H9 (cell line): ENCODE measurements at regions not wholly inside any gene's neighbourhood (a gene's known extent, or its start where the extent isn't known, plus 50 kb on each side); places are given as distances from the start of the nearest gene placed in this dataset.

Experiments used
- DNase-seq: peaks from one replicate; pipeline ENCODE4 v3.0.0-alpha.2; 2017
- H2AFZ ChIP-seq: one replicate; pipeline ENCODE4 v1.6.1; 2013; ENCODE audit warnings: mild to moderate bottlenecking, low read length, control low read depth, moderate library complexity
- H2AK5ac ChIP-seq: 2 replicates; pipeline ENCODE4 v1.6.1; 2013; ENCODE audit warnings: low read length, control low read depth, mixed read lengths; ENCODE audit not compliant: insufficient read length
- H2BK120ac ChIP-seq: one replicate; pipeline ENCODE4 v1.6.1; 2013; ENCODE audit warnings: low read depth, mild to moderate bottlenecking, low read length, control low read depth, inconsistent platforms; ENCODE audit not compliant: poor library complexity, severe bottlenecking
- H2BK12ac ChIP-seq: 2 replicates; pipeline ENCODE4 v1.6.1; 2013; ENCODE audit warnings: low read length, control low read depth, mixed read lengths, low read depth; ENCODE audit not compliant: insufficient read length
- H2BK15ac ChIP-seq: 2 replicates; pipeline ENCODE4 v1.6.1; 2013; ENCODE audit warnings: low read depth, low read length, control low read depth
- H2BK20ac ChIP-seq: one replicate; pipeline ENCODE4 v1.6.1; 2013; ENCODE audit warnings: low read depth, mild to moderate bottlenecking, low read length, control low read depth, inconsistent platforms; ENCODE audit not compliant: poor library complexity, severe bottlenecking
- H2BK5ac ChIP-seq: 2 replicates; pipeline ENCODE4 v1.6.1; 2013; ENCODE audit warnings: low read length, control low read depth, mixed read lengths; ENCODE audit not compliant: insufficient read length
- H3K14ac ChIP-seq: 2 replicates; pipeline ENCODE4 v1.6.1; 2013; ENCODE audit warnings: low read length, control low read depth; ENCODE audit not compliant: insufficient read depth
- H3K18ac ChIP-seq: 2 replicates; pipeline ENCODE4 v1.6.1; 2013; ENCODE audit warnings: low read depth, mild to moderate bottlenecking, mixed read lengths, low read length, control low read depth; ENCODE audit not compliant: insufficient read length
- H3K23ac ChIP-seq: 2 replicates; pipeline ENCODE4 v1.6.1; 2013; ENCODE audit warnings: low read length, control low read depth, mixed read lengths, low read depth; ENCODE audit not compliant: insufficient read length
- H3K23me2 ChIP-seq: 2 replicates; pipeline ENCODE4 v1.6.1; 2013; ENCODE audit warnings: low read depth, mild to moderate bottlenecking, mixed read lengths, low read length, control low read depth; ENCODE audit not compliant: insufficient read length, poor library complexity, severe bottlenecking
- H3K27ac ChIP-seq: 2 replicates; pipeline ENCODE4 v1.5.1; 2013; ENCODE audit warnings: low read length, control low read depth, mixed read lengths, low read depth; ENCODE audit not compliant: insufficient read length
- H3K27me3 ChIP-seq: 2 replicates; pipeline ENCODE4 v1.6.1; 2013; ENCODE audit warnings: low read length, control low read depth, inconsistent platforms; ENCODE audit not compliant: insufficient read depth
- H3K4ac ChIP-seq: 2 replicates; pipeline ENCODE4 v1.6.1; 2013; ENCODE audit warnings: low read depth, mild to moderate bottlenecking, control low read depth, inconsistent platforms, low read length, moderate library complexity
- H3K4me1 ChIP-seq: 2 replicates; pipeline ENCODE4 v1.6.1; 2013; ENCODE audit warnings: low read length, control low read depth, inconsistent platforms; ENCODE audit not compliant: insufficient read depth
- H3K4me2 ChIP-seq: 2 replicates; pipeline ENCODE4 v1.6.1; 2013; ENCODE audit warnings: low read length, control low read depth, mixed read lengths; ENCODE audit not compliant: insufficient read length, insufficient read depth
- H3K56ac ChIP-seq: 2 replicates; pipeline ENCODE4 v1.6.1; 2013; ENCODE audit warnings: low read depth, mild to moderate bottlenecking, mixed read lengths, low read length, control low read depth; ENCODE audit not compliant: insufficient read length
- H3K79me1 ChIP-seq: 2 replicates; pipeline ENCODE4 v1.6.1; 2013; ENCODE audit warnings: low read depth, mild to moderate bottlenecking, moderate library complexity, low read length, control low read depth, inconsistent platforms; ENCODE audit not compliant: insufficient read depth, poor library complexity, severe bottlenecking
- H3K79me2 ChIP-seq: 2 replicates; pipeline ENCODE4 v1.6.1; 2013; ENCODE audit warnings: low read length, control low read depth, inconsistent platforms; ENCODE audit not compliant: insufficient read depth
- H3K9ac ChIP-seq: 2 replicates; pipeline ENCODE4 v1.6.1; 2013; ENCODE audit warnings: low read length, control low read depth, mixed read lengths; ENCODE audit not compliant: insufficient read length; ENCODE audit errors: extremely low read depth
- H3K9me3 ChIP-seq: one replicate; pipeline ENCODE4 v1.6.1; 2013; ENCODE audit warnings: low read depth, low read length, inconsistent platforms; ENCODE audit not compliant: control insufficient read depth
- H3T11ph ChIP-seq: one replicate; pipeline ENCODE4 v1.6.1; 2013; ENCODE audit warnings: mild to moderate bottlenecking, low read length, control low read depth, inconsistent platforms
- H4K20me1 ChIP-seq: one replicate; pipeline ENCODE4 v1.6.1; 2013; ENCODE audit not compliant: control insufficient read depth, insufficient read length, insufficient read depth
- H4K5ac ChIP-seq: 2 replicates; pipeline ENCODE4 v1.6.1; 2013; ENCODE audit warnings: low read depth, mild to moderate bottlenecking, mixed read lengths, low read length, control low read depth; ENCODE audit not compliant: insufficient read length
- H4K8ac ChIP-seq: replicated peaks from 2 replicates; pipeline ENCODE4 v1.6.1; 2013; ENCODE audit warnings: low read length, control low read depth, mixed read lengths, low read depth; ENCODE audit not compliant: insufficient read length
- H4K91ac ChIP-seq: 2 replicates; pipeline ENCODE4 v1.6.1; 2013; ENCODE audit warnings: low read depth, mild to moderate bottlenecking, moderate library complexity, mixed read lengths, low read length, control low read depth; ENCODE audit not compliant: insufficient read length
- H3K27ac Mint-ChIP-seq, 3 experiments: 2 replicates in 2 of 3; 3 replicates in 1 of 3; pipeline ENCODE4 v1.8.0; 2020 to 2021; ENCODE audit warnings: mixed read lengths in 3 of 3, mild to moderate bottlenecking in 1 of 3, moderate library complexity in 1 of 3
- H3K27me3 Mint-ChIP-seq: 2 replicates; pipeline ENCODE4 v1.8.0; 2021; ENCODE audit warnings: low read depth, mild to moderate bottlenecking, moderate library complexity, mixed read lengths
- H3K36me3 Mint-ChIP-seq, 3 experiments: 2 replicates in 2 of 3; 3 replicates in 1 of 3; pipeline ENCODE4 v1.8.0; 2020 to 2021; ENCODE audit warnings: low read depth in 3 of 3, mixed read lengths in 3 of 3; ENCODE audit not compliant: insufficient read depth in 1 of 3
- H3K4me1 Mint-ChIP-seq, 2 experiments: 2 replicates each; pipeline ENCODE4 v1.8.0; 2020; ENCODE audit warnings: mixed read lengths in 2 of 2
- H3K4me3 Mint-ChIP-seq, 2 experiments: 2 replicates in 1 of 2; 3 replicates in 1 of 2; pipeline ENCODE4 v1.8.0; 2020 to 2021; ENCODE audit warnings: mild to moderate bottlenecking in 2 of 2, mixed read lengths in 2 of 2, moderate library complexity in 1 of 2
- H3K9me3 Mint-ChIP-seq, 2 experiments: 2 replicates in 1 of 2; 3 replicates in 1 of 2; pipeline ENCODE4 v1.8.0; 2020; ENCODE audit warnings: mild to moderate bottlenecking in 2 of 2, mixed read lengths in 2 of 2, moderate library complexity in 1 of 2
- CTCF ChIP-seq: fragments of 200-600 bp; sonication (generic); conservative IDR thresholded peaks from 3 replicates; pipeline ENCODE4 v1.8.0; 2021; ENCODE audit warnings: antibody characterized with exemption, mild to moderate bottlenecking
- WGBS: extraction: QIAGEN DNeasy Blood & Tissue Kit; methylation state at CpG from one replicate; pipeline ENCODE4 v1.1.7; 2013; ENCODE audit warnings: missing lambda C conversion rate, low lambda C conversion rate, mixed read lengths; ENCODE audit not compliant: insufficient read length; ENCODE audit errors: extremely low coverage; 5-methylcytosine and 5-hydroxymethylcytosine counted together

GRCh38 chr1:98057236-98057910, 136.5 kb upstream of the DPYD start:
- Histone ChIP-seq H2AK5ac (no peak overlapping the region), H3K23me2 (peaks cover 10% of the 10 kb centered on the region), H4K20me1 (no peaks in the 10 kb centered on the region), H2AFZ (no peak overlapping the region), H4K91ac (no peak overlapping the region), H2BK5ac (no peak overlapping the region), H3K4me2 (no peak overlapping the region), H2BK15ac (no peak overlapping the region), H3K4ac (no peak overlapping the region), H3K18ac (no peak overlapping the region), H3K4me1 (no peaks in the 10 kb centered on the region; the same call in 1 of the 2 replicates), H3K79me2 (no peaks in the 10 kb centered on the region), H3K27me3 (peaks cover under 1% of the 10 kb centered on the region; the same call in 1 of the 2 replicates), H3K9me3 (no peaks in the 10 kb centered on the region), H2BK20ac (no peak overlapping the region), H3K9ac (no peak overlapping the region), H3T11ph (no peak overlapping the region), H2BK12ac (no peak overlapping the region), H4K5ac (no peak overlapping the region), H3K27ac (no peak overlapping the region), H2BK120ac (no peak overlapping the region), H3K23ac (no peak overlapping the region), H4K8ac (no peak overlapping the region), H3K79me1 (no peaks in the 10 kb centered on the region), H3K14ac (no peak overlapping the region), H3K56ac (no peak overlapping the region)
- no peak for DNase-seq
- H3K27me3 Mint-ChIP-seq = peaks cover 6% of the 10 kb centered on the region
- H3K9me3 Mint-ChIP-seq = no peaks in the 10 kb centered on the region; a peak in 1 of 5 replicates
- TF ChIP-seq CTCF = no peak
- no peak overlapping the region for H3K27ac Mint-ChIP-seq
- peaks cover 21 to 35% of the 10 kb centered on the region in 2 experiments for H3K4me1 Mint-ChIP-seq
- no peaks in the 10 kb centered on the region; a peak in 1 of 7 replicates for H3K36me3 Mint-ChIP-seq
- no CpG with 5 or more reads among the region's 2 CpGs for WGBS
- H3K4me3 Mint-ChIP-seq = no peak overlapping the region
